Ovary (tissue), 3 donors: ENCODE measurements at regions not wholly inside any gene's neighbourhood (a gene's known extent, or its start where the extent isn't known, plus 50 kb on each side); places are given as distances from the start of the nearest gene placed in this dataset.

Experiments
- EP300 ChIP-seq: sonication (generic); formaldehyde crosslinking; IDR thresholded peaks from one replicate; pipeline ENCODE4 v1.6.1; 2017; ENCODE audit warnings: antibody characterized with exemption
- POLR2A ChIP-seq: fragments of 450-650 bp; IDR thresholded peaks from one replicate; pipeline ENCODE4 v1.6.1; 2017; ENCODE audit warnings: antibody characterized with exemption, mild to moderate bottlenecking, moderate library complexity
- TF ChIP-seq, protein P1 (sequence below), 3 donors: fragments of 450-650 bp in 2 of 3; fragments of 200-600 bp in 1 of 3; IDR thresholded peaks; one replicate each; pipeline versions ENCODE4 v1.5.1 to v1.8.0; 2016 to 2022; ENCODE audit warnings: antibody characterized with exemption in 3 of 3, mild to moderate bottlenecking in 1 of 3
- donor health status: DM: no; HTN: no; CAD: no.

DNA sequence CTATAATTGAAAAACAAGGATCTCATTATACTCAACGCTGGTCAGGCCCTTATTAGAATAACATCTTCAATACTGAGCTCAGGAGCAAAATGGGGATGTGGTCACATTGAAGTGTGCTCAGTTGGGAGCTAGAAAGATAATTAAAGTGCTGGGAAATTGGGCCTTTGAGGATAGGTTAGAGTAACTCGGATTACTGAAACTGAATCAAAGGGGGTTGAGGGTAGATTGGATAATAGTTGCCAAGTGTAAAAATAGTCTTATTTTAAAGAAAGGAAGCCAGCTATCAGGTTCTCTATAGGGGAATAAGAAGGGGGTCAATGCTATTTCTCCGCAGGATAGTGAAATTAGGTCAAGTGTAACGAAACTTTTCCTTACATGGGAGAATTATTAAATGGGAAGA is 391.0 kb upstream of the PTPRD start:
- TF ChIP-seq POLR2A, result no peak
- no peak for TF ChIP-seq EP300
- TF ChIP-seq, protein P1, sequence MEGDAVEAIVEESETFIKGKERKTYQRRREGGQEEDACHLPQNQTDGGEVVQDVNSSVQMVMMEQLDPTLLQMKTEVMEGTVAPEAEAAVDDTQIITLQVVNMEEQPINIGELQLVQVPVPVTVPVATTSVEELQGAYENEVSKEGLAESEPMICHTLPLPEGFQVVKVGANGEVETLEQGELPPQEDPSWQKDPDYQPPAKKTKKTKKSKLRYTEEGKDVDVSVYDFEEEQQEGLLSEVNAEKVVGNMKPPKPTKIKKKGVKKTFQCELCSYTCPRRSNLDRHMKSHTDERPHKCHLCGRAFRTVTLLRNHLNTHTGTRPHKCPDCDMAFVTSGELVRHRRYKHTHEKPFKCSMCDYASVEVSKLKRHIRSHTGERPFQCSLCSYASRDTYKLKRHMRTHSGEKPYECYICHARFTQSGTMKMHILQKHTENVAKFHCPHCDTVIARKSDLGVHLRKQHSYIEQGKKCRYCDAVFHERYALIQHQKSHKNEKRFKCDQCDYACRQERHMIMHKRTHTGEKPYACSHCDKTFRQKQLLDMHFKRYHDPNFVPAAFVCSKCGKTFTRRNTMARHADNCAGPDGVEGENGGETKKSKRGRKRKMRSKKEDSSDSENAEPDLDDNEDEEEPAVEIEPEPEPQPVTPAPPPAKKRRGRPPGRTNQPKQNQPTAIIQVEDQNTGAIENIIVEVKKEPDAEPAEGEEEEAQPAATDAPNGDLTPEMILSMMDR (IDR thresholded peaks at IDR 0.05), result no peak
